GM19351 (cell line): ENCODE measurements at regions not wholly inside any gene's neighbourhood (a gene's known extent, or its start where the extent isn't known, plus 50 kb on each side); places are given as distances from the start of the nearest gene placed in this dataset.
"Not testable (repeated sequence)": the region's sequence is repeated elsewhere in the genome, so short reads cannot be mapped to it uniquely, and the experiment has no call there.

ENCODE experiments used
- ATAC-seq: cut with Tn5 transposase; IDR thresholded peaks from one replicate; pipeline ENCODE4 v1.9.1; 2021; ENCODE audit warnings: mild to moderate bottlenecking, moderate library complexity; ENCODE audit not compliant: unreplicated experiment

GRCh38 chr10:131363416-131363815 lies 51.9 kb upstream of the TCERG1L start:
- no peak for ATAC-seq

GRCh38 chr10:131371571-131371970 lies 60.0 kb upstream of the TCERG1L start:
- ATAC-seq, result no peak

GRCh38 chr10:131381576-131381975 lies 70.1 kb upstream of the TCERG1L start:
- ATAC-seq, result no peak

- ATAC-seq, result not testable (repeated sequence)
Observed at GRCh38 chr10:131385161-131385872, 73.8 kb upstream of the TCERG1L start.

GRCh38 chr10:131387018-131387529 lies 75.6 kb upstream of the TCERG1L start:
- ATAC-seq, result no peak

- no peak for ATAC-seq
Observed at GRCh38 chr10:131391936-131392335, 80.4 kb upstream of the TCERG1L start.

- no peak for ATAC-seq
Observed at GRCh38 chr10:131396121-131397050, 84.9 kb upstream of the TCERG1L start.

- no peak for ATAC-seq
Observed at GRCh38 chr10:131398166-131398565, 86.6 kb upstream of the TCERG1L start.

GRCh38 chr10:131399981-131400380 lies 88.5 kb upstream of the TCERG1L start:
- no peak for ATAC-seq

- ATAC-seq, result no peak
Observed at GRCh38 chr10:131400513-131400912, 89.0 kb upstream of the TCERG1L start.

- no peak for ATAC-seq
Observed at GRCh38 chr10:131402771-131403650, 91.5 kb upstream of the TCERG1L start.

GRCh38 chr10:131403936-131404335 lies 92.4 kb upstream of the TCERG1L start:
- no peak for ATAC-seq

- no peak for ATAC-seq
Observed at GRCh38 chr10:131404886-131405285, 93.4 kb upstream of the TCERG1L start.

GRCh38 chr10:131406676-131407392 lies 95.3 kb upstream of the TCERG1L start:
- ATAC-seq, result no peak

GRCh38 chr10:131418681-131419080 lies 107.2 kb upstream of the TCERG1L start:
- ATAC-seq, result no peak

GRCh38 chr10:131419797-131420196 lies 108.3 kb upstream of the TCERG1L start:
- no peak for ATAC-seq

GRCh38 chr10:131420867-131421266 lies 109.3 kb upstream of the TCERG1L start:
- ATAC-seq, result no peak

GRCh38 chr10:131421381-131421780 lies 109.9 kb upstream of the TCERG1L start:
- no peak for ATAC-seq

GRCh38 chr10:131422731-131423130 lies 111.2 kb upstream of the TCERG1L start:
- ATAC-seq, result no peak

GRCh38 chr10:131424053-131424452 lies 112.5 kb upstream of the TCERG1L start:
- ATAC-seq, result no peak
